ENCODE measurements at regions not wholly inside any gene's neighbourhood (a gene's known extent, or its start where the extent isn't known, plus 50 kb on each side); places are given as distances from the start of the nearest gene placed in this dataset.

- in situ Hi-C loops (cut with MboI; ENCODE audit: low sequenced_read_pairs): no loop called here
- Histone ChIP-seq H2BK20ac (ENCODE audit: low read depth, low read length) (no peak overlapping the region), H2AFZ (replicated peaks; ENCODE audit: low read length, poor library complexity) (no peak overlapping the region), H2BK120ac (ENCODE audit: low read depth, low read length) (no peak overlapping the region), H2BK15ac (ENCODE audit: low read depth, low read length) (no peak overlapping the region), H3K56ac (ENCODE audit: extremely low read depth, insufficient read depth, low read length) (no peak overlapping the region), H3K4ac (ENCODE audit: low read depth, low read length) (no peak overlapping the region), H2AK5ac (ENCODE audit: low read depth, low read length) (no peak overlapping the region), H3K79me1 (ENCODE audit: low read depth in 1 of 2, low read length in 2 of 2) (no peaks in the 10 kb centered on the region), H4K91ac (ENCODE audit: insufficient read depth, low read depth, low read length) (no peak overlapping the region), H3K14ac (replicated peaks; ENCODE audit: low read depth, low read length) (no peak overlapping the region), H3K9me1 (ENCODE audit: insufficient read depth, low read length) (no peaks in the 10 kb centered on the region), H3K4me2 (ENCODE audit: low read depth, low read length) (no peak overlapping the region), H4K20me1 (ENCODE audit: insufficient read depth, low read length) (no peaks in the 10 kb centered on the region), H3K27me3 (ENCODE audit: control insufficient read depth, insufficient read depth, low read length) (no peaks in the 10 kb centered on the region), H2BK5ac (ENCODE audit: low read depth, low read length, poor library complexity, severe bottlenecking) (no peak overlapping the region), H4K8ac (ENCODE audit: low read depth in 2 of 2, low read length in 2 of 2) (no peak overlapping the region), H3K4me1 (ENCODE audit: control insufficient read depth, insufficient read depth, low read length) (no peaks in the 10 kb centered on the region), H3K4me3 (ENCODE audit: insufficient read depth, low read depth, low read length) (no peak overlapping the region), H4K5ac (ENCODE audit: low read depth, low read length) (no peak overlapping the region), H3K36me3 (ENCODE audit: control insufficient read depth, insufficient read depth, low read length) (no peaks in the 10 kb centered on the region), H3K18ac (ENCODE audit: low read depth, low read length) (no peak overlapping the region), H3K9me3 (ENCODE audit: control insufficient read depth, insufficient read depth, low read length) (peaks cover 12% of the 10 kb centered on the region), H3K9ac (ENCODE audit: low read depth, low read length) (no peak overlapping the region), H3K27ac (ENCODE audit: insufficient read depth, low read length) (no peak overlapping the region), H2AK9ac (replicated peaks; ENCODE audit: low read depth, low read length, poor library complexity) (no peak overlapping the region), H3K23ac (ENCODE audit: low read depth, low read length) (no peak overlapping the region)
- TF ChIP-seq RAD21 (IDR thresholded peaks at IDR 0.05; ENCODE audit: low read length): no peak
- TF ChIP-seq MAZ (IDR thresholded peaks at IDR 0.05; ENCODE audit: borderline replicate concordance, low read depth, low read length): no peak
- no peak for TF ChIP-seq BHLHE40 (IDR thresholded peaks at IDR 0.05; ENCODE audit: low read depth, low read length)
- no peak for TF ChIP-seq CHD1 (IDR thresholded peaks at IDR 0.05; ENCODE audit: low read depth, low read length)
- TF ChIP-seq FOS (IDR thresholded peaks at IDR 0.05; ENCODE audit: low read depth, low read length): no peak
- no peak for TF ChIP-seq MAFK (IDR thresholded peaks at IDR 0.05; ENCODE audit: low read depth, low read length)
- ATAC-seq (ENCODE audit: low read depth) (no peak), DNase-seq (no peak)
- CTCF ChIA-PET: no interaction called here
- 42% methylated on average over 4 of the region's 6 CpGs; no CpG with 5 or more reads in 1 of the 2 experiments for WGBS, 2 experiments (ENCODE audit: extremely low coverage in 2 of 2, insufficient read length in 1 of 2)
- intact Hi-C loops (cut with micrococcal nuclease): no loop called here
- dilution Hi-C loops (cut with HindIII; ENCODE audit: low sequenced_read_pairs, unreplicated experiment): no loop called here
- POLR2A ChIA-PET (ENCODE audit: unreplicated experiment): no interaction called here
- BruUV-seq (replicated peaks): no TSS peak
Measured at GRCh38 chr19:21622920-21623319, 117.5 kb downstream of the ZNF429 start.

All from IMR-90 (cell line).